Fibroblast of skin of right biceps (primary cell): ENCODE measurements at regions not wholly inside any gene's neighbourhood (a gene's known extent, or its start where the extent isn't known, plus 50 kb on each side); places are given as distances from the start of the nearest gene placed in this dataset.
"Not testable (repeated sequence)": the region's sequence is repeated elsewhere in the genome, so short reads cannot be mapped to it uniquely, and the experiment has no call there.

Source experiments
- DNase-seq: peaks from one replicate; pipeline ENCODE4 v3.0.0-alpha.2; 2013

- no peak for DNase-seq
Observed at GRCh38 chr21:20451046-20451445, 547.2 kb upstream of the NCAM2 start.

- no peak for DNase-seq
Observed at GRCh38 chr21:20452935-20453334, 545.3 kb upstream of the NCAM2 start.

GRCh38 chr21:20459838-20460237 is 538.4 kb upstream of the NCAM2 start:
- DNase-seq: no peak

GRCh38 chr21:20463362-20463761 is 534.8 kb upstream of the NCAM2 start:
- DNase-seq: no peak

GRCh38 chr21:20469361-20469760 is 528.8 kb upstream of the NCAM2 start:
- DNase-seq: no peak

- DNase-seq: no peak
Observed at GRCh38 chr21:20486303-20486702, 511.9 kb upstream of the NCAM2 start.

- not testable (repeated sequence) for DNase-seq
Observed at GRCh38 chr21:20502915-20503314, 495.3 kb upstream of the NCAM2 start.

- no peak for DNase-seq
Observed at GRCh38 chr21:20507783-20508182, 490.4 kb upstream of the NCAM2 start.

- no peak for DNase-seq
Observed at GRCh38 chr21:20511216-20511880, 486.9 kb upstream of the NCAM2 start.

GRCh38 chr21:20515446-20515845 is 482.8 kb upstream of the NCAM2 start:
- DNase-seq: no peak

- no peak for DNase-seq
Observed at GRCh38 chr21:20519076-20519475, 479.1 kb upstream of the NCAM2 start.

- DNase-seq: no peak
Observed at GRCh38 chr21:20522611-20523010, 475.6 kb upstream of the NCAM2 start.

GRCh38 chr21:20523191-20523590 is 475.0 kb upstream of the NCAM2 start:
- no peak for DNase-seq

- DNase-seq: peak; percentile 45
Observed at GRCh38 chr21:20527731-20528460, 470.3 kb upstream of the NCAM2 start.

- no peak for DNase-seq
Observed at GRCh38 chr21:20537130-20537529, 461.1 kb upstream of the NCAM2 start.

- DNase-seq: no peak
Observed at GRCh38 chr21:20538039-20538658, 460.1 kb upstream of the NCAM2 start.

GRCh38 chr21:20545454-20545853 is 452.8 kb upstream of the NCAM2 start:
- no peak for DNase-seq

- no peak for DNase-seq
Observed at GRCh38 chr21:20551939-20552338, 446.3 kb upstream of the NCAM2 start.

- DNase-seq: no peak
Observed at GRCh38 chr21:20554785-20555184, 443.4 kb upstream of the NCAM2 start.

GRCh38 chr21:20570824-20571232 is 427.4 kb upstream of the NCAM2 start:
- no peak for DNase-seq

GRCh38 chr21:20572582-20572981 is 425.6 kb upstream of the NCAM2 start:
- no peak for DNase-seq

GRCh38 chr21:20581361-20581760 is 416.8 kb upstream of the NCAM2 start:
- DNase-seq: no peak

- DNase-seq: peak; percentile 67
Observed at GRCh38 chr21:20591284-20591683, 406.9 kb upstream of the NCAM2 start.

- no peak for DNase-seq
Observed at GRCh38 chr21:20592463-20592862, 405.7 kb upstream of the NCAM2 start.
